ENCODE measurements at regions not wholly inside any gene's neighbourhood (a gene's known extent, or its start where the extent isn't known, plus 50 kb on each side); places are given as distances from the start of the nearest gene placed in this dataset.

DNA sequence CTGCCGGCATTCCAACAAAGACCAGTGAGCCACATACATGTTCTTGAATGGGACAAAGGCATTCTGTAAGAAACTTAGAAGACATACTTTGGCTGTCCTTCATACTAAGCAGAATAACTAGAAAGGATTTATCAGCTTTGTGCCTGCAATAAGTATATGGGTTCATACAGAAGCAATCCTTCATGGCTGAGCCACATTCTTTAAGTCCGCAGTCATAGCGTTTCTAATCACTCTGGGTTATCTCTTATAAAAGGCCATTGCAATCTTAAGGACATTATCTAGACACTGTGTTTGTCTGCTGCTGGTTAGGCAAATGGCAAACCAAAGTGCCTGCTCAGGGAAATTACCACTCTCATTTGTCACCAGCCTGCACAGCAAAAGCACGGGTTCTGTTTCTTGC, 488.4 kb downstream of the ACTR3B start:
- no peak for FAIRE-seq

DNA sequence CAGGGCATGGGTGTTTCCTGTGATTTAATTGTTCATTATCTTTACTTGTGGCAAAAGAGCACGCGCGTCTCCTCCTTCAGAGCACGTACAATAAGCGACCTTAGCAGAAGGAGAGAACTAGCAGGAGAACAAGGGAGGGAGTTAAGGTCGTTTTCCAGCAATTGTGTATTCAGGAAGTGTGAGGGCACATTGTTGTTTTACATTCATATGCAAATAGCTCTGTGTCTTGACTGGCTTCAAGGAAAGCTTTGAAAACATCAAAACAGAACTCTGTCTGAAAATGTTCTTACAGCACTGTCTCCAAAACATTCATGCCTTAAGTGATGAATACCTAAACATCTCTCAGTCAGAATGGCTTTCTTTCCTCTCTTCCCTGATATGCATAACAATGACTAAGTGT, 499.1 kb downstream of the ACTR3B start:
- FAIRE-seq: no peak

DNA sequence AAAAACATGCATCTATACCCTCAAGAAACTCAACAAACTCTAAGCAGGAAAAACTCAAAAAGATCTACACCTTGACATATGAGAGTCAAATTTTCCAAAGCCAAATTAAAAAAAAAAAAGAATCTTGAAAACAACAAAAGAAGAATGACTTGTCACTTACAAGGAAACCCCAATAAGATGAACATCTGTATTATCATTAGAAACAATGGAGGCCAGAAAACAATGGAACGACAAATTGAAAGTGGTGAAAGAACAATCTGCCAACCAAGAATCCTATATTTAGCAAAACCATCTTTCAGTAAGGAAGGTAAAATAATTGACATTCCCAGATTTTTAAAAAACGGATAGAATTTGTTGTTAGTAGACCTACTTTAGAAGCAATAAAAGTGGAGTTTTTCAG, 516.8 kb downstream of the ACTR3B start:
- no peak for FAIRE-seq

DNA sequence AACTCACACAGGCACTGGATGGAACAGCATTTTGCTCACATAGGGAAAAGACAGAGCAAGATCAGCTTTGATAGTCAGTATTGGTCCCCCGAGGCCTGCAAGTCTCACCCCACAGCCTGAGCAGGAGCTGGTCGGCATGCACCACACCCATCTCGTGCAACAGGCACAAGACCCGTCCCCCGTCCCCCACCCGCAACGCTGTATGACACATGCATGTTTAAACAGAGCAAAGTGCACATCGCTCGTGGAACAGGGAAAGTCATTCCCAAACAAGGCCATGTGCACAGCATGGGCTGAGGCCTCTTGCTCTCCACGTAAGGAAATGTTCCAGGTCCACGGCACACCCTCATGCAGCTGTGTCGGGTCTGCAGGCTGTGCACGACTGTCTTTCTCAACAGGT, 527.2 kb downstream of the ACTR3B start:
- FAIRE-seq: no peak

DNA sequence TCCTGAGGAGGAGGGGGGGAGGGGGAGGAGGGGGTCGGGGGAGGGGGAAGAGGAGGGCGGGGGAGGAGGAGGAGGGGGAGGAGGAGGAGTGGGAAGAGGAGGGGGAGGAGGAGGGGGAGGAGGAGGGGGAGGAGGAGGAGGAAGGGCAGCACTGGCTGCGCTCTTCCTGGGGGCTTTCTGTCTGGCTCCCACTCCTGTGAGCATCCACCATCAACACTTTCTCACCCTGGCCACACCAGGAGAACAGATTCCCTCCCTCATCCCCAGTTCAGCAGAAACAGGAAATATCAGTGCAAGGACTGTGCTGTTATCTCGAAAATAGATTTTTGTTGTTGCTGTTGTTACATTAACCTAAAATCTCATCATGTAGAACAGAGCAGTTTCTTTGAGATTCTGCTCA, 530.5 kb downstream of the ACTR3B start:
- no peak for FAIRE-seq

DNA sequence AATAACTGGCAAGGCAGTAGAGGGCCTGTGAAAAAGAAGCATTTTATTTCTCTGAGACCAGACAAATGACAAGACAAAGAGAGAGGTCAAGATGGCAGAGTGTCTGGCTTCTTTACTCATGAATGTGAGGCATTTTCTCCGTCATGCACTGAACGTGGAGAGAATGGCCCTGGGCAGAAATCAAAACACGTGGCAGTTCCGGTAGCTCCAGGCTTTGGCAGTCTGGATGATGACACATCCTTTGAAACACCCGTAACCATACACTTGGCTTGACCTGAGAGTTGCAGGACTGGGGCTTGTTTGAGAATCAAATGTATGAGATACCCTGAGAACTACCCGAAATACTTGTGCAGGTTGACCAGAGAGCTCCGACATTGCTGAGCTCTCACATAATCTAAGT, 537.6 kb downstream of the ACTR3B start:
- no peak for FAIRE-seq

DNA sequence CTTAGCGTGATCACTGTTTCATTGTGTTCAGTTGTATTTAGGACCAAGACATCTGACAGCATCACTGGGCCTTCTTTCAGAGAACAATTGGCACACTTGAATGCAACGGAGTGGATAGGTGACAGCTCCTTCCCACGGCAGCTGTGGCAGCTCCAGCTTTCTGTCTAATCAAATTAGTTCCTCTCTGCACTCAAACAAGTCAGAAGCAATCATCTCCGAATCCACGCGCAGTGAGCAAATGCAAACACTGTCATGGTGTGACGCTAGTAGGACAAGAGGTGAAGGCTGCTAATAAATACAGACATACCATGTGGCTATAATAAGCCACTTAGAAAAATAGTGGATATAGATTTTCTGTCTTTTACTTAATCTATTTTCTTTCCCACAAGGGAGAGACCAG, 542.4 kb downstream of the ACTR3B start:
- no peak for FAIRE-seq

DNA sequence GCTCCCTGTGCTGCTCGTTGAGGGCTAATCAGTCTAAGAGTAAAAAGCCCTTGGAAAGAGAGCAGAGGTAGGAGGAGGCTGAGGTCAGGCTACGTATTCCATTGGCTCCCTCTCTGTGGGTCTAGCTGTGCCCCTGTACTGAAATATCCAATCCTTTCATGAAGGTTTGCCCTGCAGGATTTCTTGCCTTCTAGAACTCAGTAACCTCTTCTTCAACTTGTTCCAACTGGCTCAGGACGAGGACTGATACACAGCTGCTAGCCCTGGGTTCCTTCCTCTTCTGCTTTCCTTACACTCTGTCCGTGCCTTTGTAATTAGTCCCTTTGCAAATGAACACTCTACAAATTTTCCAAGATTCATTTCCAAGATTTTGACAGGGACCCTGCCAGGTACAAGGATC, 560.5 kb downstream of the ACTR3B start:
- FAIRE-seq: no peak

DNA sequence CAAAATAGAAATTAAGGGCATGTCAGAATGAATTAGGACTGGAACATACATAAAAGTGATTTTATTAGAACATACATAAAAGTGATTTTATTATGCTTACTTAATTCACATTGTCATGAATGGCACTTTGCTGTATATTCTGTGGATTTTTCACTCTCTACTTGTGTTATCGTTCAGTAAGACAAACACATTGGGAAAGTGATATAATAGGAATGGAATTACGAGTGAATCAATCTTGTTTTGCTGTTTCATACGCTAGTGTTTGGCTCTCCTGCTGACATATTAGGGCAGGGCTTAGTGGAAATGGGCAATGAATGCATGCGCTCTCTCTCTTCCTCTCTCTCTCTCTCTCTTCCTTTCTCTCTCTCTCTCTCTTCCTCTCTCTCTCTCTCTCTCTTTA, 561.1 kb downstream of the ACTR3B start:
- no peak for FAIRE-seq

DNA sequence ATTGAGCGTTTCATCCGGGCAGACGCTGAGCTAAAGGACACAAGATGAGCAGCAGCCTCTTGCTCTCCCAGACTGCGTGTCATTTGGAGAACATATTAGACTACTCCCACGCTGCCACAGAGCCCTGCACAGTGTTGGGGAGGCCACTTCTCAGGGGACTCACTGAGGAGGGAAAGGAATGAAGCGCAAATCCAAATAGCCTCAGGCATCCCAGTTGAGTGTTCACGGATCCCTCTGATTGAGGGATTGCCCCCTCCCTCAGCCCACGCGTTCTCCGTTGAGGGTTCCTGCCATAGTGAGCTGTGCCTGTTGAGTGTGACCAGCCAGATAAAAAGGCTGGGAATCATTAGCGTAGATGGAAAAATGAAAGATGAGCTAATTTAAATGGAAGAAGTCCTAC, 563.4 kb downstream of the ACTR3B start:
- FAIRE-seq: no peak

DNA sequence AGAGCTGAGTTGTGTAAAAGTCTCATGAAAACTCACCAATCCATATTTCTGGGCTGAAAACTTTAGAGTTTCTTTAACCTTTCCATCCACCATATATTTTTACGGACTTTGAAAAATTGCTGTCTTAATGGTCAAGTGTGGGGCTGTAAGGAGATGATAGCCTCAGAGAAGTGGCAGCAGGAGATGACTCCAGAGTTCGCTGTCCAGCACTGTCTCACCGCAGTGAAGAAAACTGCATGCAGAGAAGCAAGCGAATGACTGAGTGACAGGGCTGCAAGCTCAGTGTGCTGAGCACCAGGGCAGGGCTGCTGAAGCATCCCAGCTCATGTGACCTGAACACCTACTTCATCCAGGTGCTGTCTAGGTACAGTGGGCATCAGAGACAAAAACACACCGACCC, 564.5 kb downstream of the ACTR3B start:
- no peak for FAIRE-seq

DNA sequence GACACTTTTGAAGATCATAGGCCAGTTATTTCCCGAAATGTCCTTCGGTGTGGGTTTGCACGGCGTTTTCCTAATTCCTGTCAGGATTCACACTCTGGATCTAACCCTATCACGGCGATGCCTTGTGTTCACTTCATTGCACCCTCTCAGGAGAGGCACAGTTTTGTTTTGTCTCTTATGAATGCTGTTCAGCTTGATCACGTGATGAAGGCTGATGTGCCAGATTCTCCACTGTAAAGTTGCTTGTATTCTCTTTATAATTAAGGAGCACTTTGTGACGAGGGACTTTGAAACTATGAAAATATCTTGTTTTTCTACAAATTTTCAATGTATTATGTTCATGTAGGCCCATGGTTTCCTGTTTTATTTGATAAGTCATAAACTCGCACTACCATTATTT, 568.1 kb downstream of the ACTR3B start:
- FAIRE-seq: no peak

DNA sequence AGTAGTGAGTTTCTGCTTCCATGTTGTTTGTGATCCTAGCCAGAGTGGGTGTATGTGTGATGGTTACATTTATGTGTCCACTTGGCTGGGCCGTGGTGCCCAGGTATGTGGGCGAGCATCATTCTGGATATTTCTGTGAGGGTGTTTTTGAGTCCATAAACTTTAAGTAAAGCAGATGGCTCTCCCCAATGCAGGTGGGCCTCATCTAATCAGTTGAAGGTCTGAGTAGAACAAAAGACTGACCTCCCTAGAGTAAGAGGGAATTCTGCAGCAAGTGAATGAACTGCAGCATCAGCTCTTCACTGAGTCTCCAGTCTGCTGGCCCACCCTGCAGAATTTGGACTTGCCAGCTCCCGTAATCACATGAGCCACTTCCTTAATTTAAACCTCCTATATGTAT, 571.9 kb downstream of the ACTR3B start:
- no peak for FAIRE-seq

DNA sequence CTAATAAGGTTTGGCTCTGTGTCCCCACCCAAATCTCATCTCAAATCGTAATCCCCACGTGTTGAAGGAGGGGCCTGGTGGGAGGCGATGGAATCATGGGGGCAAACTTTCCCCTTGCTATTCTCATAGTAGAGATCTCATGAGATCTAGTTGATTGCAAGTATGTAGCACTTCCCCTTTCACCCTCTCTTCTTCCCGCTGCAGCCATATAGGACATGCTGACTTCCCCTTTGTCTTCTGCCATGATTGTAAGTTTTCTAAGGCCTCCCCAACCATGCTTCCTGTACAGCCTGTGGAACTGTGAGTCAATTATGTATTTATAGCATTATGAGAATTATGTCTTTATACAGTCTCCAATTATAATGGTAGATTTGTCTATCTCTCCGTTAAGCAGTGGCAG, 594.5 kb downstream of the ACTR3B start:
- FAIRE-seq: no peak

DNA sequence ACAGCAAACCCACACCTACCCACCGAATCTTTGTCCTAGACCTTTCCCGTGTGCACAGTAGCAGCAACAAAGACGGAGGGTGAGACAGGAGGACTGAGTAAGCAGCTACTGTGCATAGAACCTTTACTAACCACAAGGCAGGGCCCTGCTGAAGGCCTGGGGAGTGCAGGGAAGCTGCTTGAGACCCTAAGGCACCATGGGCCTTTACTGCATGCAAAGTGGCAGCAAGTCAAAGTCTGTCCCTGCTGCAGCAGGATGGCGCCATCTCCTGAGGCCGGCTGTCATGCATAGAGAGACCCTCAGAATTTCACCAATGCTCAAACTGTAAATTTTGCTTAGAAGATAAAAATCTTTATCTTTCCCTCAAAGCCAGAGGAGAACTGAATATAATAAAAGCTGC, 610.5 kb downstream of the ACTR3B start:
- no peak for FAIRE-seq

DNA sequence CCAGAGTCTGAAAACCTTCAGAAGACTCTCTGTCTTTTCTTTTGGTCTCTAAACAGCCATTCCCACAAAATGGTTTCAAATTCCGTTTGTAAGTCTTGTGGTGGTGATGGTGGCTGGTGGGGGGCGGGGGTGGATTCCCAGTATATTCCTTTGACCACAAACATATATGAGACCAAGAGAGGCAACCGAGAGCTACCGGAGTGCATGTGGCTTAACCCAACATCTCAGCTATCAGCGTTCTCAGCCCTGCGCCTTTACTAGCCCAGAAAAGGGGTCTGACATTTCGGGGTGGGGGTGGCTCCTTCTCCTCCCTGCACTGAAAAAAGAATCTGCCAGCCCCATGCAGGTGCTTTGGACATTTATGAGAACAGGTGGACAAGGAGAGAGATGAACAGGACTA, 621.1 kb downstream of the ACTR3B start:
- FAIRE-seq: no peak

DNA sequence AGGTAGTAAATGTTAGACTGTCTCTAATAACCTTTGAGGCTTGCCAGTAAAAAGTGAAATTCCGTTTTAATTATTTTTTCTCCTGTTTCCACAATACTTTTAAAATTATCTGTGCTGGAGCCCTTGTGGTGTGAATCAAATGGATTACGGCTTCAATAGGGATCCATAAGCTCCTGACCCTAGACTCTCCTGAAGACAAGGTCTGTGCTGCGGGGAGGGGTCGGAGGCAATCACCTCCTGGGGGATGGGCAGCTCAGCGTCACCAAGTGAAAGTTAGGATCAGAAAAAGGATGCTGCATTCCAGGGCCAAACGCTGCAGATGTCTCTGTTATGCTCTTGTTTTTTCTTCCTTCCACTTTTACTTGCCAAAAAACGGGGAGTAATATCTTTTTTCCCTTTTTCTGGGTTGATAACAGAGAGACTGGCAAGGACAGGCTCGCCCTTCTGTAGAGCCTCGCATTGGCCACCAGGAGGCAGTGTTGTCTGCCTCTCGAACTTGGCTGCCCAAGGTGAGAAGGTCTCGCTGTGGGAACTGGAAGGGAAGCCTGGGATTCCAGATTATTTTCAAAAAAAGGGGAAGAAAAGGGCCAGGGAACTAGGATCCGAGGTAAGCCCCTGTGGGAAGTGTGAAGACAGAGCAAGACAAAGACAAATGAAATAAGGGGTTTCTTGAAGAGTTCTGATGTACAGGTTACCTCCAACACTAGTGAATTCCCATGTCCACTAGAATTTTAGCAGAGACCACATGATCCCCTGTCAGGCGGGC, 621.9 kb downstream of the ACTR3B start:
- no peak for FAIRE-seq

DNA sequence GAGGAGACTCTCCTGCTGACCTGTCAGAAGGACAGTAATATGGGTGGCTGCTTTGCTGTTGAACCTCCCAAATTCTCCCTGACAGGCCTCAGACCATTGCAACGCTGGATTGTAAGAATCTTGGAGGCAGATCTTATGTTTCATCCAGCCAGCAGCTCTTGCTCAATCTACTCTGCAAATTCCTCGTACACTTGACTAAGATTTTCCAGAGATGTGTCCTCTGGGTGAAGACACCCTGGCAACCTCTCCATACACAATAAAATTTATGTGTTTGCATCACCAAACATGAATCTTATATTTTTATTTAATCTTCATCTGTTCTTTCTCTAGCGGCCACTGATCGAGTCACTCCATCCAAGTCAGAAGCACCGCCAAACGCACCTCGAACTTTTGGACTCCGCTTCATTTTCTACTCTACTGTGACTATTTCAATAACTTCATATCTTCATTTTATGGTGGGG, 623.1 kb downstream of the ACTR3B start:
- FAIRE-seq: no peak

DNA sequence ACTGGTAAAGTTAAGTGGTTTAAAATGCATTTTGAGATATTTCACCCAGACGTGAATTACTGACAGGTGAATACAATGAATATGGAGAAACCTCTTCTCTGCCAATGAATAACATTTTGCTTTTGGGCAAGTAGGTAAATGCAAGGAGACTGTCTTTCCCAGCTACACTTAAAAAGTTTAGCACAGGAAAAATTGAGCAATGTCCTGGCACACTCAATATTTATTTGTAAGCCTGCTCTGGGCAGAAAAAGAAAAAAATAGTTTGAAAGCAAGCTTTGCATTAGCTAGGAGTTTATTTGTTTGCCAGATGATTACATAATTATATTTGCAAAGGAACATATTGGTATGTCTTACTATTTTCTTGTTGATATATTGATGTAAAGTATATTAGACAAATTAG, 624.2 kb downstream of the ACTR3B start:
- no peak for FAIRE-seq

DNA sequence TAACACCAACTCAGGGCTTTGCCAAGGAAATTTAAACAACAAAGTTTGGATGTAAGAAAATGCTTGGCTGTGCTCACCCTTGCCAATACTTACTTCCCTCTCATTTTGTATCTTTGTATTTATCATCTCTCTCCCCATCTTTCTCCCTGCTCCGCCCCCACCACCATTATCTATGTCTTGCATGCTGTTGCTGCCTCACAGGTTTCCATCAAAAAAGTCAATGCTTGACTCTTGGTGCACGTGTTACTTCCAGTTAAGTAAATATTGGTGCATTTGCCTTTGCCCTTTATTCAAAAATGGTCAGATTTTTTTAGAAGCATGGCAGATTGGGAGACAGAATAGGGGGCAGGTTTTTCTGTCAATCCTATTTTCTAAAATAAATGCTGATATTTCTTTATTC, 626.0 kb downstream of the ACTR3B start:
- no peak for FAIRE-seq

DNA sequence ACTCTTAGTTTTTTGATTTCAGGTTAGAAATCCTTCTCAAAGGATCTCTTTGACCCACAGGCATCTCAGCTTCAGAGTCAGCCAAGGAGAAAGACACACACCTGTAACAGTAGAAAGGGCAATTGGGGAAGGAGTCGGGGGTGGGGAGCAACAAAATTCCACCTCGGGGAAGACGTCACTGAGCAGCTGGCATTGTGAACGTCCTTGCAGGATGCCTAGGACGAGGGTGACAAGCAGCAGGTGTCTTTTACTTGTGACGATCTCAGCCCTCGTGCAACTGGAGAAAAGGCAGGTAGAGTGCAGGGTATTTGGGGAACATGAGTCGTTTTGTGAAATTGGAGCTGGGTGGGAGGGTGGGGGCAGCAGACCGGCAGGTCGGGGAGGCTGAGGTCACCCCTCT, 627.0 kb downstream of the ACTR3B start:
- no peak for FAIRE-seq

DNA sequence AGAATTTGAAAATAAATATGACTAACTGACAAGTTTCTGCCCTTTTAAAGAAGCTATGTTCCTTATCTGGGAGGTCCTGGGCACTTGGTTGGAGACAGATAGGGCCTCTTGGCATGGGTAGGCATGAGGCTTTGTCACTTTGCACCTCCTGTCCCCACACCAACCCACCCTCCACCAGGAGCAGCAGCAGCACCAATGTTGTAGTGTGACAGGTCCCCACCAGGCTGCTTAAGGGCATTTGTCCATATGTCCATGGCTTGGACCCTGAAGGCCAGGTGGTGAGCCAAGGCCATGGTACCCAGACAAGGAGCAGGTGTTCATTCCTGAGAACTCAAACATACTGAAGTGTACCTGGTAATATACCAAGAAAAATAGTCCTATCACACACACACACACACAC, 629.1 kb downstream of the ACTR3B start:
- FAIRE-seq: no peak

DNA sequence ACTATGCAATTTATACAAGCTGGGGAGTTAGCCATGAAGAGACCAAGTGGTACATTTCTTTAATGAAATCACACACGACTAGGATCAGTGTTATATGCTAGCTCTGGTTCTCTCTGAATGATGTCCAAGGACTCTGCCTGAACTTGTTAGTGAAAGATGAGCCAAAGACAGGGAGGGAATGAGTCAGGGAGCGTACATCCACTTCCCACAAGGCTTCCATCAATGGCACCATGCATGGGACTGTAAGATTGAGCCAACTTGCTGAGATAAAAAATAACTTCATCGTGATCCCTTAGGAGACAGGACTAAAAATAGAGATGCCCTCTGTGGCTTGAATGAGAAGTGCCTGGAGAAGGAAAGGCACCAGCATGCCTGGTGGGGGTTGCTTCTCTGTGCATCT, 629.7 kb downstream of the ACTR3B start:
- FAIRE-seq: no peak

DNA sequence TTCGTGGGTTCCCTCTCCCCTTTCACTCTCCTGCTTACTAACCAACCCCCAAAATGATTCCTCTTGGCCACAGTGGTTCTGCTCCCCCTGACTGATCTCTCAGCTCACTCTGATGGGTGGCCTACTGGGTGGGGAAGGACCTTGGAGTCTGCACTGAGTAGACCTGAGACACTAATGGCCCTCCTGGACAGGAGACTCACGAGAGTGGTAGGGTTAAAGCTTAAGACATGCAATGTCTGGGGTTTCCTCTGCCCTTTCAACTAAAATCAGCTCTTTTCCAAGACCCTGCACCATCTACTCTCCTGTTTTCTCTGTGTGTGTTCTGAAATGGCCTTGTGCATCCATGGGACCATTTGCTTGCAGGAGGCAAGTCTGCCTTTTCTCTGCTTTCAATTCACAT, 631.4 kb downstream of the ACTR3B start:
- FAIRE-seq: no peak

DNA sequence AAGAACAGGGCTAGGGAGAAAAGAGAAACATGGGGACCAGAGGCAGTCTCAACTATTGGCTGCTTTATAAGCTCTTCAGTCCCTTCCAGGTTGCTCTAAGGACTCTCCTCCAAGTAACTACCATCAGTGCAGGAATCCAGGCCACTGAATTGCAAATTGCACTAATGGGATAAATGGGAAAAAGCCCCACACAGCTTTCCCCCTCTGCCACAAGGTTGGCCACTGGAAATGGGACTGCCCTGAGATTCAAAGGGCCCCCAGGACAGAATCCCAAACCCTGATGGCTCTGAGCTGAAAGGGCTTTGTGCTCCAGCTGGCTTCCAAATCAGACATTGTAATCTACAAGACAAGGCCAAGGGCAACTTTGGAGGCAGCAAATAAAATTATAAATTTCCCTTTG, 633.2 kb downstream of the ACTR3B start:
- FAIRE-seq: no peak

DNA sequence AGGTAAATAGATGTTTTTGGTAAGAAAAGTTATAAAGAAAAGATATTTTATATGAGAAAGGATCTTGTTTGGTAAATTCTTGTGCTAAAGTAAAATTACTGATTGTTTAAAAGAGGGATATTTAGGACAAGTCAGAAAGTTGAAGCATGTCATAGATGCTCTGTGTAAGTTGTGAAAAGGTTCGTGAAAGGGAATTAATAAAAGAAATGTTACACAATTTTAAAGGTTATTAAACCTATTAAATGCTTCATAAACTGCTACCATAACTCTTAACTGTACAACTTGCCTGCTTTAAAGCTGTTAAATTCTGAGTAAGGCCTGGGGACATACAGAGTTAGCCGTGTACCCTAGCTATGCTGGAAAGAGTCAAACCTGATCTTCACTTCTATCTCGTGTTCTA, 634.1 kb downstream of the ACTR3B start:
- FAIRE-seq: no peak
